Epidermal melanocyte (primary cell): ENCODE measurements at regions not wholly inside any gene's neighbourhood (a gene's known extent, or its start where the extent isn't known, plus 50 kb on each side); places are given as distances from the start of the nearest gene placed in this dataset.

Experiments
- DNase-seq: peaks from one replicate; pipeline ENCODE4 v3.0.0; 2011; ENCODE audit warnings: low spot score; ENCODE audit not compliant: insufficient read length

- no peak for DNase-seq
These were observed 195.5 kb downstream of the ADSS2 start for GRCh38 chr1:244256086-244256676.

- DNase-seq, result no peak
These were observed 187.5 kb downstream of the ADSS2 start for GRCh38 chr1:244264163-244264562.

GRCh38 chr1:244265507-244265906 is 186.2 kb downstream of the ADSS2 start:
- no peak for DNase-seq

- no peak for DNase-seq
These were observed 182.5 kb downstream of the ADSS2 start for GRCh38 chr1:244269169-244269568.

- no peak for DNase-seq
These were observed 180.7 kb downstream of the ADSS2 start for GRCh38 chr1:244271004-244271403.

GRCh38 chr1:244271691-244272308 is 179.9 kb downstream of the ADSS2 start:
- no peak for DNase-seq

GRCh38 chr1:244272471-244273261 is 179.0 kb downstream of the ADSS2 start:
- DNase-seq, result peak; percentile 67

- DNase-seq, result no peak
These were observed 178.4 kb downstream of the ADSS2 start for GRCh38 chr1:244273262-244273844.

GRCh38 chr1:244273845-244274619 is 177.7 kb downstream of the ADSS2 start:
- peak; percentile 46 for DNase-seq

GRCh38 chr1:244276646-244277045 is 175.1 kb downstream of the ADSS2 start:
- DNase-seq, result no peak

- no peak for DNase-seq
These were observed 171.5 kb downstream of the ADSS2 start for GRCh38 chr1:244280201-244280600.

- DNase-seq, result no peak
These were observed 170.8 kb downstream of the ADSS2 start for GRCh38 chr1:244280859-244281258.

- DNase-seq, result no peak
These were observed 167.9 kb downstream of the ADSS2 start for GRCh38 chr1:244283772-244284171.

- DNase-seq, result no peak
These were observed 167.0 kb downstream of the ADSS2 start for GRCh38 chr1:244284641-244285156.

GRCh38 chr1:244286341-244286740 is 165.4 kb downstream of the ADSS2 start:
- DNase-seq, result no peak

- DNase-seq, result no peak
These were observed 164.0 kb downstream of the ADSS2 start for GRCh38 chr1:244287726-244288125.

- DNase-seq, result no peak
These were observed 163.0 kb downstream of the ADSS2 start for GRCh38 chr1:244288663-244289062.

GRCh38 chr1:244289991-244290785 is 161.5 kb downstream of the ADSS2 start:
- DNase-seq, result no peak

- DNase-seq, result no peak
These were observed 160.2 kb downstream of the ADSS2 start for GRCh38 chr1:244291236-244292201.
